T-helper 2 cell treated with Interferon-gamma antibody and Interleukin-4, amounts not matched to agents 100 ng/mL and 5 ng/mL, for 36 hours (primary cell): ENCODE measurements at regions not wholly inside any gene's neighbourhood (a gene's known extent, or its start where the extent isn't known, plus 50 kb on each side); places are given as distances from the start of the nearest gene placed in this dataset.

ENCODE experiments used
- intact Hi-C: fragments of 100-400 bp; cut with micrococcal nuclease; formaldehyde crosslinking; loops from one replicate; pipeline ENCODE4 v1.15.1; 2023

DNA sequence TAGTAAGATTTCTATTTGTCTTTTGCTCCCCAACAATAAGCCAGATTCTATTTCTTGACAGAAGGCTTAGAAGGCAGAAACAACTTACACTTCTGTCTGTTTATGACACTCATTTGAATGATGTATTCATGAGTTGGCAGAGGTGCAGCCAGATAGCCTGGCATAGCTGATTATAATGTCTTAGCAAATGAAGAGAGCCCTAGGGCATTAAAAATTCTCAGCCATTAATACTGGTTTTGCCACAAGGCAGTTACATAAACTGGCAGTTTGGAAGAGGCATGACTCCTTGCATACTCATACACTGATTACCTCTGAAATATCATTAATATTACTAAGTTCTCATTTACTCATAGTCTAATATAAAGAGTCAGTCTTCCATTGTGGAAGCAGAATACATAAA, 728.5 kb upstream of the NDST4 start:
- intact Hi-C loops, result no loop called here

DNA sequence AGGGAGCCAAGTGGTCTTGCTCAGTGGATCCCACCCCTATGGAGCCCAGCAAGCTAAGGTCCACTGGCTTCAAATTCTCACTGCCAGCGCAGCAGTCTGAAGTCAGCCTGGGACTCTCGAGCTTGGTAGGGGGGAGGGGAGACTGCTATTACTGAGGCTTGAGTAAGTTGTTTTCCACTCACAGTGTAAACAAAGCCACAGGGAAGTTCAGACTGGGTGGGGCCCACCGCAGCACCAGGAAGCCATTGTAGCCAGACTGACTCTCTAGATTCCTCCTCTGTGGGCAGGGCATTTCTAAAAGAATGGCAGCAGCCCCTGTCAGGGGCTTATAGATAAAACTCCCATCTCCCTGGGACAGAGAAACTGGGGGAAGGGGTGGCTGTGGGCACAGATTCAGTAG, 721.0 kb upstream of the NDST4 start:
- intact Hi-C loops, result no loop called here

DNA sequence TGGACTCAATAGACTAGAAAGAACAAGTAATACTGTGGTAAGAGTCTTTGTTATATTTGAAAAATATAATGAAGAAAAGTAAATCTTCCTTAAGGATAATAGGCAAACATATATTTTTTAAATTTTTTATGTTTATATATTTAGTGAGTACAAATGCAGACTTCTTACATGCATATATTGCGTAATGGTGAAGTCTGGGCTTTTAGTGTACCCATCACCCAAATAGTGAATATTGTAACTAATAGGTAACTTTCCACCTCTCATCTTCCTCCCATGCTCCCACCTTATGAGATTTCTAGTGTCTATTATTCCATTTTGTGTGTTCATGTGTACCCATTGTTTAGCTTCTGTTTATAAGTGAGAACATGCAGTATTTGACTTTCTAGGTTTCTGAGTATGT, 711.2 kb upstream of the NDST4 start:
- intact Hi-C loops, result no loop called here

DNA sequence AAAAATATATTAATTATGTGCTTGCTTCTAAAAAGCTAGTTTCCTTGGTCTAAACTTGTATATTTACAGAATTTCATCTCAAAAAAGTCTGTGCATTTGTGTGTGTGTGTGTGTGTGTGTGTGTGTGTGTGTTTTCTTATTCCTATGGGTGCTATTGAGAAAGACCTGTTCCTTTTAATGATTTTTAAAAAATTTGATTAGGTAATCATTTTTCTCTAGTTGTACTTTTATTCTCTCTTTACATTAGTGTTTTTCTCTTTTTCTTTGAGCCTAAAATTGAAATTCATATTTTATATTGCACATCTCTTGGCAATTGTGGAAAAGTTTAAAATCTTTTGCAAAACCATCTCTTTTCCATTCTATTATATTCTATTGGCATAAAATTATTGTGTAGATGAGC, 690.4 kb upstream of the NDST4 start:
- intact Hi-C loops, result no loop called here

DNA sequence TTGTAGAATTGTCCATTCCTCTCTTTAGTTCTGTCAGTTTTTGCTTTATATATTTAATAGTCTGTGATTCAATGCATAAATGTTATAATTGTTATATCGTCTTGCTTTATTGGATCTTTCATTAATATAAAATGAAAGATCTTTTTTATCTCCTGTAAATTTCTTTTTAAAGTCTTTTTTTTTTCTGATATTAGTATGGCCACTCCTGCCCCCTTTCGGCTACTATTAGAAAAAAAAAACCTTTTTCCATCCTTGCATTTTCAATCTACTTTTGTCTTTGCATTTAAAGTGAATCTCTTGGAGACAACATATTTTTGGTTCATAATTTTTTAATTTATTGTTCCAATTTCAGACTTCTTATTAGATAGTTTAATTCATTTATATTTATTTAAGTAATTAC, 677.4 kb upstream of the NDST4 start:
- intact Hi-C loops, result loop anchor here (1.0 kb wide), 1 partner anchor 48 kb away; no protein-coding TSS in a partner anchor

DNA sequence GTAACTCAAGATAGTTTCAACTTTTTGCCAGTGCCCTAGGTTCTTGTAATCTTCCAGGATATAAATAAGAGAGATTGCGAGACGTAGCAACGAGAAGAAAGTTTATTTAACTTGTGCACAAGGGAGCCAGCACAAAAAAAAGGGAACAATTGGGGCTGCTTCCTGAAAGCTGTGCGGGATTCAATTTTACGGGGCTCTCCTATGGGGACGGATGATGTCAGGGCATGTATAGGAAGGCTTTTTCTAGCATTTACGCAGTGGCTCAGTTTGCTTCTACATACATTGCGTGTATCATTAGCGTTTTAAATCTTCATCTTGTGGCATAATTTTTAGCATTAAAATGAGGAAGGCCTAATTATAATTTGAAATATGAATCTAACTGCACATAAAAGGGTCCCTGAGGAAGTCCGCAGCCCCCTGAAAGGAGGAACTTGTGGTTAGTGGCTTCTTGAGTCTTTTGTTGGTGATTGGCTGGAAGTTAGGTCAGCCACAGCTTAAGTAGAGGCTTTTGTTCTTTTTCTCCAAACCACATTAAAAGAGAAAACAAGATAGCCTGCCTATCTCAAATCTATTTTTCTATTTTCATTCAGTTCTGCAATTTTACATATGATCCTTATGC, 668.2 kb upstream of the NDST4 start:
- intact Hi-C loops, result no loop called here

DNA sequence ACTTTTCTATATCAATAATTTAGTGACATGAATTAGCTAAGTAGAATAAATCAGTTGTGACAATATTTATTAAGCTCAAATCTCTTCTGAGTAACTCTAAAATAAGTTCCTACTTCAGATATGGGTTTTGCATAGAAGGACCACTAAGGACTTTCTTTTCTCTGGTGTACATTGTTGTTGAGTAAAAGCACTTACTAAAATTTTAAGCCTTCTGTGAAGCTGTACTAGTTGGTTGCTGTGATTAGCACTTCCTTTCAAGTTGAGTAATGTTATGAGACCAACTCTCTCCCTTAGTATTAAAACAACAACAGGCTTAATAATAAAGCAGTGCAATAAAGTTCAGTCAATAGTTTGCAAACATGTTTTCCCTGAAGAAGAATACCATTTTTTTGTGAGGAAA, 667.4 kb upstream of the NDST4 start:
- intact Hi-C loops, result no loop called here

DNA sequence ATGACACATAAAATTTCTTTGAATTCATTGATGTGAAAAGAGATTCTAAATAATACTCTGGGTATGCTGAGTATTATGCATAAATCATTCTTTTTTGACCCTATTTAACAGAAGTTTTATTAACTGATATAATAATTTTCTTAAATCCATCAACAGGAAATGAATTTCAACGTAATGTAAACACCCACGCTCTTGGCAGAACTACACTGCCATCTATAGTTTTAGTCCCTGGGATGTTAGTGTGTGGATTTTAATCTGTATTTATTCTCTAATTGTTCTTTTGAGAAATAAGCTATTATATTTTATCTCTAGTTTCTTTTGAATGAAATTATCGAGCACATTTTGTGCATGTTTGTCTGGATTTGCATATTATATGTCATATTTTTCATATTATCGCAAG, 666.8 kb upstream of the NDST4 start:
- intact Hi-C loops, result no loop called here

DNA sequence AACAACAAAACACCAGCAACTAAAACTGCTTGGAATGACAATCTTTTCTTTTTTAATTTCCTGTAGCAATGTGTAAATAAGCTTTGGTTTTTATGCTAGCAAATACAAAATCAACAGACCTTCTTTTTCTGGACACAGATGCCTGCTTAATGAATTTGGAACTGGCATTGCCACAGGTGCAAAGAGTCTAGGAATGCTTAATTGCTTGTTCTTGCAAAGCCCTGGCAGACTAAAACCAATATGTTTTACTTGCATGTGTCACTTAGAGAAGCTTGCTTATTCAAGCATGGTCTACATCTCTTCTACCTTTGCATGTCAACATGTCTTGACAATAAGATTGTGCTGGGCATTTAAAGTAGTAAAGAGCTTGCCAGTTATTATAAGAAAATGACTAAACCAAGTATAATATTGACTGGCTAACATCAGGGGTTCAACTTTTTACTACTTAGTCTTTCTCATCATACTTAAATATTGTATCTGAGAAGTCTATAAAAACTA, 656.7 kb upstream of the NDST4 start:
- intact Hi-C loops, result no loop called here

DNA sequence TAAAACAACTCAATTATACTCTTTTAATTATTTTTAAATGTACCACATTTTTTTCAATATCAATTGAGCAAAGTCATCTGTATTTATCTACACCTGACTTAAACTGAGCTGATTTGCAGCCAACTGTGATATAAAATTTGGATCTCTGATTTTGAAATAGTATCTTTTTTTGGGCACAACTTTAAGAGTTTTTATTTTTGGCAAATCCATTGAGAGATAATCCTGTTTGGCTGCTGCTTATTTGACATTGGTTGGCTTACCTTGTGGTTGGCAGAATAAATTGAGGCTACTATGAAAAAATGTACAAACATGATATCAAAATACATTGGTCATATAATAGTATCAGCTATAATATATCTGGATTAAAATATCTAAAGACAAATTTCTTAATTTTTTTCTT, 656.0 kb upstream of the NDST4 start:
- intact Hi-C loops, result no loop called here

DNA sequence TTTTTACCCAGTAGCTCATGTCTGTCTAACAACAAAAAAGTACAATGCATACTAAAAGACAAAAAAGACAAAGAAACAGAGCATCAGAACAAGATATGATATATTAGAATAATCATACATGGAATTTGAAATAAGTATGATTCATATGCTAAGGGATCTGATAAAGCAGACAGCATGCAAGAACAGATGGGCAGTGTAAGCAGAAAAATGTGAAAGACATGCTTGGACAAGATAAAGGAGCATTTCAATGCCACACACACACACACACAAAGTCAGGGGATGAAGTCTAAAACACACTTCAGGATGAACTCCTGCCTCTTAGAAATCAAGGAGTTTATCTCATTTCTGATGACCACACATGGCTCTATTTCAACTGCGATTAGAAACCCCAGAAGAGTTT, 649.6 kb upstream of the NDST4 start:
- intact Hi-C loops, result no loop called here

DNA sequence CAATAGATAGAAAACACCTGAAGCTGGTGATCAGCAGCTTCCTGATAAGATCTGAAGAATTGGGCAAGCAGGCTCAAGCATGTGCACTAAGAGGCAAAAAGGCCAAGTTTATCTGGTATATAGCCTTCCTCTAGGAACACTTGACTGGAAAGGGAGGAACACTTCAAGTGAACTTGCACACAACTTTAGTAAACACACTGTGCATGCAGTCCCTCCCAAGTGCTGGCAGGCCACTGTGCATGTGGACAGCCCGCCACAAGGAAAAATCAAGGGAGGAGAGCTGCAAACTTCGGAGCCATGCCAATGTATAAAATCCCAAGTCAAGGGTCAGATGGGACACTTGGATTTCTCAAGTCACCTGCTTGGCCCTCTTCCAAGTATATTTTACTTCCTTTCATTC, 645.8 kb upstream of the NDST4 start:
- intact Hi-C loops, result no loop called here

DNA sequence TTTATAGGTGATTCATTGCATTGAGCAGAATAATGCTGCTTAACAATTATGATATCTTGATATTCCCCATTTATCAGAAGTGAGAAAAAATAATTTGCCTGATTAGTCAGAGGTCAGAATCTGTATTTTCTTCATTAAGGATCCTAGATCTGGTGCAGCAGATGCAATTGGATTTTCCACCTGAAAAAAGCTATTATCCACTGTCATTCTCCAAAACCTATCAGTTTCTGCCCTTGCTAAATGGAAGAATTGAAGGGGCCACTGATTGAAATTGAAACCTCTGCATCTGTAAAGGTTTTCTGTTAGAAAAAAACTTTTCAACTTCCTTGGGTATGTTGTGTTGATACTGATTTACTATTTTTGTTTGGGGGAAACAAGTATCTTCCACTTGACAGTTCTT, 636.0 kb upstream of the NDST4 start:
- intact Hi-C loops, result no loop called here

DNA sequence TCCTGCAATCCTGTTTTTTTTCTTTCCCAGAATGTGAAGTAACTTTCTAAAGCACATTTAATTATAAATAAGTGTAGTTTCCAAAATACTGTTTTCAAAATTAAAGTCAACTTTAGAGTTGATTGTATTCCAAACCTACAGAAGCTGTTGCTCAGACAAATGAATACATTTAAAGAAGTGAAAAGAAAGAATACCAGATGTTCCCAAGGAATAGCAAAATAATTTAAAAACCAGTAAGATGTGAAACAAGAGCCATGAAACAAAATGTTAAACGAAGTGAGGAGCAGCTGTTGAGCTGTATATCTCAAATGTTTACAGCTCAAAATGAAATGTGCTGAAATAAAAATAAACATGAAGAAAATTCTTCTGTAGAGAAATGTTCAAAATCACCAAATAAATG, 627.4 kb upstream of the NDST4 start:
- intact Hi-C loops, result no loop called here

DNA sequence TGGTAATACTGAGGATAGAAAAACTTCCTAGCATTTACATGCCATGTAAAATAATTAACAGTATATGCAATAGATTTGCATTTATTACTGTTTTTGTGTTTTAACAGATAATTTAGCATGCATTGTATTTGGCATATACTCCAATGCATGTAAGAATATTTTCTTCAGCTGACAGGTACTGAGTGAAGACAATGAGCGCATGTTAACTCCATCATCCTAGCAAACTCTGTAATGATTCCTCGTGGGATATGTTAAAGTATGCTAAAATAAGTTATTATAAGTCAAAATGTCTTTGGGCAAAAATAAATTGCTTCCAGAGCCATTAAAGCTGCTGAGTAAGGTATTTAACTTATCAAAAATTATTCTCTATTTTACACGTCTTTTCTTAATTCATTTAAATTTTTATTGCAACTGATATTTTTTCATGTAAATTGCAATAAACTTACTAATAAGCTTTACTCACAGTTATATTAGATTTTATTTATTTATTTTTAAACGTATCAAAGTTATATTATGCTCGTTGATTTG, 616.4 kb upstream of the NDST4 start:
- intact Hi-C loops, result no loop called here

DNA sequence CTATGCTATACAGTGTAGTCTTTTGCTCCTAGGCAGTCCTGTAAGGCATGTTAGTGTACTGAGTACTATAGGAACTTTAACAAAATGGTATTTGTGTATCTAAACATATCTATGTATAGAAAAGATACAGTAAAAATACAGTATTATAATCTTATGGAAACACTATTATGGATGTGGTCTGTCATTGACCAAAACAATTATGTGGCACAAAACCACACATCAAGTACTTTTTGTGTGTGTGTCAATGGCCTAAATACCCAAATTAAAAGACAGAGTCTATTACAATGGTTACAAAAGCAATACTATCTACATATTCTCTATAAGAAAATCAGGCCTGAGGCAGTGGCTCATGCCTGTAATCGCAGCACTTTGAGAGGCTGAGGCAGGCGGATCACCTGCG, 610.2 kb upstream of the NDST4 start:
- intact Hi-C loops, result no loop called here

DNA sequence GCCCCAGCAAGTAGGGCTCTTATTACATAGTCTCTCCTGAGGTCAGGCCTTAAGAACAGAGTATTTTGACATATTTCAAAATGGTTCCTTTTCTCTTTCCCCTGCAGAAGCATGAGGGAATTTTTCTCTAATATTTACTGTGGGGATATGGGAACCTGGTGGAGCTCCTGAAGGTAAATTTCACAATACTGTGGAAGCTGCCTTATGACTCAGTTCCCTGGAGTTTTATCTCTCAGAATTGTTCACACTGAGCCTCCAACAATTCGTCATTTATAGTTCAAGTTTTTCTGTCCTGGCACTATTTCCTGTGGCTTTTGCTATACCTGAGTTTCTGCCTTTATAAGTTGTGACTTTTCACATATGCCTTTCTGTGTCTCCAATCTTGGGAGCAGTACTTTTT, 607.2 kb upstream of the NDST4 start:
- intact Hi-C loops, result no loop called here

DNA sequence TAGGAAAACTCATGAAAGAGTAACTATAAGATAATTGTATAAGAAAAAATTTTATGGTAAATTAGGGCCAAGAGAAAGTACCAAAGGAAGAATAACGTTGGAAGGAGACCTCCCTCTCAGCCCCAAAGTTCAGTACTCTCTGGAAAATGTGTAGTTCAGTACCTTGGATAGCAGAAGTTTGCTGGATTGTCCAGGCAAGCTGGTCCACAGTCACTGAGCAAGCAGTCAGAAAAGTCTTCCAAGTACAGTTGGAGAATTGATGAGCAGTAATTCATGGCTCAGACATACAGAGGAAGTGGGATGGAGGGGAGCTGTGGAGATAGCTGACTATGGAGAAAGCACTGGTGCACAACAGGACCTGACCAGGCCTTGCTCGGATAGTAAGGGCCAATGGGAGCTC, 598.2 kb upstream of the NDST4 start:
- intact Hi-C loops, result no loop called here

DNA sequence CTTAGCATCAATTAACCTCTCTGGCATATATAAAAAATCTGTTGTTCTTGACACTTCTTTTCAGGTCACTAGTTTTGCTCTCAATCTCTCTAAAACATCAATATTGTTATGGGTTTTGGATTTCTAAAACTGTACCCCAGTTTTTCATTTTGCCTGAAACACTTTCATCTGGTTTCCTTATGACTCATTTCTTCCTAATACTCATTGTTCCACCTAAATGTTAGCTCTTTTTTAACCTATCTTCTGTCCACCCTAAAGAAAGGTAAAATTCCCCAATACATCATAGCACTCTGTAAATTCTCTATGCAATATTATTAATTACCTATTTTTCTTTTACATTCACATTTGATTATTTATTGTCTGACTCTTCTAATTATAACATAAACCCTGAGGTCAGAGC, 575.5 kb upstream of the NDST4 start:
- intact Hi-C loops, result no loop called here

DNA sequence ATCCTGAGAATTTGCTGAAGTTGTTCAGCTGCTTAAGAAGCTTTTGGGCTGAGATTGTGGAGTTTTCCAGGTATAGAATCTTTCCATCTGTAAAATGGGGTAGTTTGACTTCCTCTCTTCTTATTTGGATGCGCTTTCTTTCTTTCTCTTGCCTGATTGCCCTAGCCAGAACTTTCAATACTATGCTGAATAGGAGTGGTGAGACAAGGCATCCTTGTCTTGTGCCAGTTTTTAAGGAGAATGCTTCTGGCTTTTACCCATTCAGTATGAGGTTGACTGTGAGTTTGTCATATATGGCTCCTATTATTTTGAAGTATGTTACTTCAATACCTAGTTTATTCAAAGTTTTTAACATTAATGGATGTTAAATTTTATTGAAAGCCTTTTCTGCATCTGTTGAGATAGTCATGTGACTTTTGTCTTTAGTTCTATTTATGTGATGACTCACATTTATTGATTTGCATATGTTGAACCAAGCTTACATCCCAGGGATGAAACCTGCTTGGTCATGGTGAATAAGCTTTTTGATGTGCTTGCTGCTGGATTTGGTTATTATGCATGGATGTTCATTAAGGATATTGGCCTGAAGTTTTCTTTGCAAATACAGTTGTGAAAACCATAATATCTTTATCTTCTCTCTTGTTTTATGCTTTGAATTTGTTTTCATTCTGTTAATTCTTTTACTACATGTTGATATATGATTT, 573.8 kb upstream of the NDST4 start:
- intact Hi-C loops, result no loop called here

DNA sequence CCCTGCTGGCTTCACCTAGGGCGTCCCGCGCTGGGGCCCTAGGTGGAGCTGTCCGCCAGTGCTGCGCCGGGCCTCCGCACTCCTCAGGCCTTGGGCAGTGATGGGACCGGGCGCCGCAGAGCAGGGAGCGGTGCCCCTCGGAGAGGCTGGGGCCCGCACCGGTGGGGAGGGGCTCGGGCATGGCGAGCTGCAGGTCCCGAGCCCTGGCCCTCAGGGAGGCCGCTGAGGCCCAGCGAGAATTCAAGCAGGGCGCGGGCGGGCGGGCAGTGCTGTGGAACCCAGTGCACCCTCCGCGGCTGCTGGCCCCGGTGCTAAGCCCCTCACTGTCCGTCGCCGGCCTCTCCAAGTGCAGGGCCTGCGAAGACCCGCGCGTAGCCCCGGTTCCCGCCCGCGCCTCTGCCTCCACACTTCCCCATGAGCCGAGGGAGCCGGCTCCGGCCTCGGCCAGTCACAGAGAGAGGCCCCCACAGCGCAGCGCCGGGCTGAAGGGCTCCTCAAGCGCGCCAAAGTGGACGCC, 565.1 kb upstream of the NDST4 start:
- intact Hi-C loops, result no loop called here

DNA sequence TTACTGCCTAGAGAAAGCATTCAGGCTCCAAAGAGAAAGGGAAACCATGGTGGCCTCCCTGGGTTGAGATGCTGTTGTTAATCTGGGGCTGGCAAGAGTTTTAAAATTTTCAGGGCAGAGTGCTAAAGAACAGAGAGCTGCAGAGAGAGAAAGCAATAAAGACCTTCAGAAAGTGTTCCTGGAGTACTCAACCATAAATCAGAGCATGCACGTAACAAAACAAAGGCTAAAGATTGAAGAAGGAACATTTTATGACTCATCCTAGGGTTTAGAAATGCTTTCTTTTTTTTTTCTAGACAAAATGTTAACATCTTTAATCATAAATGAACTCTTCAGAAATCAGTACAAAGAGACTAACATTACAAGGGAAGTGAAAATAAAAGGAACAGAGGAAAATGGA, 562.3 kb upstream of the NDST4 start:
- intact Hi-C loops, result no loop called here

DNA sequence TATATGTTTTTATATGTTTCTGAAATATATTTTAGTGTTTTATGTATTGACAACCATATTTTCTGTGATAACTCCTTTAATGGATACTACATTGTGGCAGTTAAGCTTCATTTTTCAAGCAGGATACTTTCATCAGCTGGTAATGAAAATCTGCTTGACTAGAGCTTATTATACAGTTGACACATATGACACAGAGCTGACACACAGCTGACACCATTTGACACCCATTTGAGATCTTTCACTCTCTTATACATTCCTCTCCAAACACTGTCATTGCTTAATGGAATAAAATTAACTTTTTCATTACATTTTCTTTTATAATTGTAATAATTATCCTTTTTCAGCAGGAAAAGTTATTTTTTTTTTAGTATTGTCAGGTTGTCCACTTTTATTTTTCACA, 561.1 kb upstream of the NDST4 start:
- intact Hi-C loops, result no loop called here
